ENCODE measurements at regions not wholly inside any gene's neighbourhood (a gene's known extent, or its start where the extent isn't known, plus 50 kb on each side); places are given as distances from the start of the nearest gene placed in this dataset.

- TF ChIP-seq GATA3 (IDR thresholded peaks at IDR 0.05; ENCODE audit: low read depth, low read length) (no peak), GATA2 (IDR thresholded peaks at IDR 0.05; ENCODE audit: low read depth, low read length) (no peak)
Measured at GRCh38 chr11:109993786-109994185, 99.4 kb upstream of the ZC3H12C start.

- TF ChIP-seq GATA2 (IDR thresholded peaks at IDR 0.05; ENCODE audit: low read depth, low read length) (no peak), GATA3 (IDR thresholded peaks at IDR 0.05; ENCODE audit: low read depth, low read length) (no peak)
Measured at GRCh38 chr11:109994907-109995306, 98.3 kb upstream of the ZC3H12C start.

- TF ChIP-seq GATA2 (IDR thresholded peaks at IDR 0.05; ENCODE audit: low read depth, low read length), result no peak
- TF ChIP-seq GATA3 (IDR thresholded peaks at IDR 0.05; ENCODE audit: low read depth, low read length), result no peak
Measured at GRCh38 chr11:109996060-109996459, 97.1 kb upstream of the ZC3H12C start.

- TF ChIP-seq GATA2 (IDR thresholded peaks at IDR 0.05; ENCODE audit: low read depth, low read length), result no peak
- no peak for TF ChIP-seq GATA3 (IDR thresholded peaks at IDR 0.05; ENCODE audit: low read depth, low read length)
Measured at GRCh38 chr11:109998921-109999320, 94.3 kb upstream of the ZC3H12C start.

GRCh38 chr11:110000031-110000502, 93.1 kb upstream of the ZC3H12C start:
- TF ChIP-seq GATA2 (IDR thresholded peaks at IDR 0.05; ENCODE audit: low read depth, low read length) (no peak), GATA3 (IDR thresholded peaks at IDR 0.05; ENCODE audit: low read depth, low read length) (no peak)

GRCh38 chr11:110000850-110001249, 92.3 kb upstream of the ZC3H12C start:
- no peak for TF ChIP-seq GATA2 (IDR thresholded peaks at IDR 0.05; ENCODE audit: low read depth, low read length)
- TF ChIP-seq GATA3 (IDR thresholded peaks at IDR 0.05; ENCODE audit: low read depth, low read length), result no peak

- TF ChIP-seq GATA3 (IDR thresholded peaks at IDR 0.05; ENCODE audit: low read depth, low read length) (no peak), GATA2 (IDR thresholded peaks at IDR 0.05; ENCODE audit: low read depth, low read length) (no peak)
Measured at GRCh38 chr11:110003426-110003825, 89.8 kb upstream of the ZC3H12C start.

- TF ChIP-seq GATA2 (IDR thresholded peaks at IDR 0.05; ENCODE audit: low read depth, low read length) (no peak), GATA3 (IDR thresholded peaks at IDR 0.05; ENCODE audit: low read depth, low read length) (no peak)
Measured at GRCh38 chr11:110011595-110011994, 81.6 kb upstream of the ZC3H12C start.

GRCh38 chr11:110015695-110016094, 77.5 kb upstream of the ZC3H12C start:
- TF ChIP-seq GATA2 (IDR thresholded peaks at IDR 0.05; ENCODE audit: low read depth, low read length), result no peak
- TF ChIP-seq GATA3 (IDR thresholded peaks at IDR 0.05; ENCODE audit: low read depth, low read length), result no peak

GRCh38 chr11:110019675-110020074, 73.5 kb upstream of the ZC3H12C start:
- no peak for TF ChIP-seq GATA3 (IDR thresholded peaks at IDR 0.05; ENCODE audit: low read depth, low read length)
- no peak for TF ChIP-seq GATA2 (IDR thresholded peaks at IDR 0.05; ENCODE audit: low read depth, low read length)

- TF ChIP-seq GATA3 (IDR thresholded peaks at IDR 0.05; ENCODE audit: low read depth, low read length) (no peak), GATA2 (IDR thresholded peaks at IDR 0.05; ENCODE audit: low read depth, low read length) (no peak)
Measured at GRCh38 chr11:110022548-110022947, 70.6 kb upstream of the ZC3H12C start.

GRCh38 chr11:110023711-110024110, 69.5 kb upstream of the ZC3H12C start:
- TF ChIP-seq GATA2 (IDR thresholded peaks at IDR 0.05; ENCODE audit: low read depth, low read length), result no peak
- TF ChIP-seq GATA3 (IDR thresholded peaks at IDR 0.05; ENCODE audit: low read depth, low read length), result no peak

- TF ChIP-seq GATA2 (IDR thresholded peaks at IDR 0.05; ENCODE audit: low read depth, low read length), result no peak
- TF ChIP-seq GATA3 (IDR thresholded peaks at IDR 0.05; ENCODE audit: low read depth, low read length), result no peak
Measured at GRCh38 chr11:110026858-110027626, 66.2 kb upstream of the ZC3H12C start.

- TF ChIP-seq GATA2 (IDR thresholded peaks at IDR 0.05; ENCODE audit: low read depth, low read length), result no peak
- TF ChIP-seq GATA3 (IDR thresholded peaks at IDR 0.05; ENCODE audit: low read depth, low read length), result no peak
Measured at GRCh38 chr11:110027627-110028371, 65.4 kb upstream of the ZC3H12C start.

- TF ChIP-seq GATA2 (IDR thresholded peaks at IDR 0.05; ENCODE audit: low read depth, low read length) (no peak), GATA3 (IDR thresholded peaks at IDR 0.05; ENCODE audit: low read depth, low read length) (no peak)
Measured at GRCh38 chr11:110028921-110029320, 64.3 kb upstream of the ZC3H12C start.

All from SH-SY5Y (cell line).